SIG-M5 treated with dmso at 0.1 percent for 504 hours (cell line): ENCODE measurements at regions not wholly inside any gene's neighbourhood (a gene's known extent, or its start where the extent isn't known, plus 50 kb on each side); places are given as distances from the start of the nearest gene placed in this dataset.

Experiments
- DNase-seq: peaks from one replicate; lab custom pipeline; 2025; ENCODE audit not compliant: unreplicated experiment; lab: John Stamatoyannopoulos, UW

DNA sequence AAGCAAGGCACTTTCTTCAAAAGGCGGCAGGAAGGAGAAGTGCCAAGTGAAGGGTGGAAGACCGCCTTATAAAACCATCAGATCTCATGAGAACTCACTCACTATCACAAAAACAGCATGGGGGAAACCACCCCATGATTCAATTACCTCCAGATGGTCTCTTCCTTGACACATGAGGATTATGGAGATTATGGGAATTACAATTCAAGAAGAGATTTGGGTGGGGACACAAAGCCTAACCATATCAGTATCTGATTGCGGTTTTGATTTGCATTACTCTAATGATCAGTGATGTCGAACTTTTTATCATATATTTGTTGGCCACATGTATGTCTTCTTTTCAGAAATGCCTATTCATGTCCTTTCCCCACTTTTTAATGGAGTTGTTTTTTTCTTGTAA is 549.3 kb upstream of the IL12A start:
- no peak for DNase-seq

DNA sequence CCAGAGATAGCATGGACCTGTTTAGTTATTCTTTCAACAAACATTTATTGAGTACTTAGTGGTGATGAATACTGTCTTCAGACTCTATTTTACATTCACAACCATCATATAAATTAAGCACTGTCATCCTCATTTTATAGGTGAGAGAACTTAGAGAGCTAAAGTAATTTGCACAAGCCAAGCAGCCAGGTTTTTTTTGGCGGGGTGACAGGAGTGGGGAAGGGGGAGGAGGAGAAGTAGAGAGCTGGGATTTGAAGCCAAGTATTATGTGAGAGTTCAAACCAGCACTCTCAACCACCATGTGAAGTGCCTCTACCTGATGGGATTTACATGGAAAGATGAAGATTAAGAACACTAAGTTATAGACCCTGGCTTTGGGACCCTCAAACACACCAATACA is 547.4 kb upstream of the IL12A start:
- no peak for DNase-seq

DNA sequence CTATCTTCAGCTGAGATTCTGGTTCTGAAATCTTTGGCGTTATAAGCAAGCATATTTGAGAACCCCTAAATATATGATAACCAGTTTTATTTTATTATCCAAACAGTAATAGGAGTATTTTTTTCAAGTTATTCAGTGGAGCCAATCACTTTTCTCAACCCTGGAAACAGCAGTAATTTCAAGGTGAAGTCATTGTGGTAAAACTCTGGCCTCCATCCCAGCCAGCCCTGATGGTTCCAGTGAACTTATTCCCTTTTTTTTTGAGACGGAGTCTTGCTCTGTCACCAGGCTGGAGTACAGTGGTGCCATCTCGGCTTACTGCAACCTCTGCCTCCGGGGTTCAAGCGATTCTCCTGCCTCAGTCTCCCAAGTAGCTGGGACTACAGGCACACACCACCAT is 545.4 kb upstream of the IL12A start:
- no peak for DNase-seq

DNA sequence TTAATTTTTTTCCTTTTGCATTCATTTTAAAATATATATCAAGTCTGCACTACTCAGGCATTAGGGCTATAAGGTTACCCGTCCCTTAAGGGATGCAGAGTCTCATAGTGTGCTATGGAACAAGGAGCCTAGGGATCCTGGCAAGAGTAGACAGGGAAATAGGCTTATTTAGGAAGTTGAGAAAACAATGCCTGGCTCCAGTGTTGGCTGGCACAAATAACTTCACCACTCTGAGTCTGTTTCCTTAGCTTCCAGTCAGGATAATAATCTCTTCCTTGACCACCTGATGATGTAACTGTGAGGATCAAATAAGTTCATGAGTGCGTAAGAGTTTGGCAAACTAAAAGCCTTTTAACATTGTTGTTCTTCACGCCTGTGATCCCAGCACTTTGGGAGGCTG is 540.8 kb upstream of the IL12A start:
- no peak for DNase-seq

DNA sequence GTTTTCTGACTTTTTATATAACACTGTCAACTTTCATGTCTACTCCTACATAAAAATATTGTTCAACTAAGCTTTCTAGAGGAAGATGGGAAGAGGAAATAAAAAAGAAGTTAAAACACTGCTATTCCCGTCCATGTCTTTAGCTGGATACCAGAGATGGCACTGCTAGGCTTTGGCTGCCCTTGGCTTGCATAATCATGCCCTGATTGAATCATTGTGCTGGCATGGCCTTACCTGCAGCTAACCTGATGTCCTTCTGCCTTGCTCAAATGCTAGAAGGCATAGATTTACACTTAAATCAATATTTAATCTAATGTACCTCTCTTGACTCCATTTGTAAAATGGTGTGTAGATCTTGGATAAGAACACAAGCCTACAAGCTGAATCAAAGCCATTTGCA is 539.7 kb upstream of the IL12A start:
- DNase-seq, result no peak

DNA sequence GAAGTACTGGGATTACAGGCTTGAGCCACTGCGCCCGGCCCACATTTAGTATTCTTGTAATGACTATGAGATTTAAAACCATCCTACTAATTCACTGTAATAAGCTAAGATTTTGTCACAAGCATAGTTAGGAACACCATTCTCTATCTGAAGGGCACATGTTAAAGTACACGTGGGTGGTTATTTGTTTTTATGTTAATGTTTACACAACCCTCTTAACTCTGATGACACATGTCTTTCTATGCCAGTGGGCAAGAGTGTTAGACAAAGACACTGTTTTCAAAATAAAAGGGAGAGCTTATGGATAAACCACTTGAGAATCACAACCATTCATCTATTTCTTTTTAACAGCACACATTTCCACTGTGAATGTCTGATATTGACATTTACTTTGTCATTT is 537.6 kb upstream of the IL12A start:
- DNase-seq, result no peak

DNA sequence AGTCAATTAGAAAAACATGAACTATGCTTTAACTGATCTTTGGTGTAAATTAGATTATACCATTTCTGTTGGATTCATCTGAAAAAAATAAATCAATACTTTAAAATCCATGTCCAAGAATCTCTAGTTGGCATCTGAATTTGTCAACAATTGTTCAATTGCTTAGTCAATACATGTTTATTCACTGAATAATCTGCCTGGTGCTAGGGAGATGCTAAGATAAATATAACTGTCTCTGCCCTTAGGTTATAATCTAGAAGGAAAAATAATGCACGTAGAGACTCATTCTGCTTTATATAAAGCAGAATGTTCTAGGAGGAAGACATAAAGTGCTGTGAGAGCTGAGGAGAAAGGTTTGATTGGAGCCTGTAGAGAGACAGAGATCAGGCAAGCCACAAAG is 537.2 kb upstream of the IL12A start:
- DNase-seq, result no peak

DNA sequence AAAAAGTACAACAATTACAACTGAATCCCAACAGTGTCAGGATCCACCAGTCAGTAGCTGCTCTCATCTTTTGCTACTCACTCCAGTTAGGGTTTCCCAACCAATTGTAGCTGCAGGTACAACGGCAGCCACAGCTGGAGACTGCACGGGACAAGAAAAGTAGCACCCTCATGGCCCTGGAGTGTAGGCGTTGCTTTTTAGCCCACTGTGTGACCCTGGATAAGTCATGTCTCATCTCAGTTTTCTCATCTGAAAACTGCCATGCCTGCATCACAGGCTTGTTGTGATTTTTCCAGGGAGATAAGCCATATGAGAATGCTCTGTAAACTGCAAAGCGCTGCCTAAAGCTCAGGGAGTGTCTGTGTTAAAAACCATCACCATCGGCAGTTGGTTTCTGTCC is 535.6 kb upstream of the IL12A start:
- DNase-seq, result no peak

DNA sequence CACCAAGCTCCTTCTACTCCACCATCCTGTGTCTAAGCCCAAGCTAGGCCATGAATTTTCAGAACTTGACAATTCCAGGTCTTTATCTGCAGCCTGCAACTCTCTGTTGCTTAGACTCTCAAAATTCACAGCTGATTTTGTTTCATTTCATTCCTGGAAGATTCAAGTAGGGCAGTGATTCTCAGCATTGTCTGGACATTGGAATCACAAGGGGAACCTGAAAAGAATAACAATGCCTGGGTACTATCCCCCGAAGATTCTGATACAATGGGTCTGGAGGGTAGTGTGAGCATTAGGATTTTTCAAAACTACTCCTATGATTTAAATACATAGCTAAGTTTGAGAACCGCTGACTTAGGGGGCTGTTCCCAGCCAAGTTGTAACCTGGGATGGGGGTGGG is 534.7 kb upstream of the IL12A start:
- DNase-seq, result no peak

DNA sequence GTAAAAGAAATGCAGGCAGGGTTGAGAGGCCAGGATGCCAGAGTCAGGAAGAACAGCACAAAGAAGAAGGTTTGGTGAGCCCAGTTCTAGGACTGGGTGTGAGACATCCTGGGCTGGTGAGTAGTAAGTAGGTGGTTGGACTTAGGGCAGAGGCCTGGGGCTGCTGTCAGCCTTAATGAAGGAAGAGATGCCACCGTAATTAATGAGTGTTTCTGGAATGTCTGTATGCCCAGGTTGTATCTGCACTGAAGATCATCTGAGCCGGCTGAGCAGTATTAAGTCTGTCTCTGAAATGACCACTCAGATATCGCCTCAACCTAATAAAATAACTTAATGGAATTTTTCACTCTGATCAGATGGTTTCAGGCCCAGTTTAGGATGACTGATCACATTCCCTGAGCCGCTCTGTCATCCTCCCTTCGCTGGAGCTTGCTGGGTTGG is 532.9 kb upstream of the IL12A start:
- no peak for DNase-seq

DNA sequence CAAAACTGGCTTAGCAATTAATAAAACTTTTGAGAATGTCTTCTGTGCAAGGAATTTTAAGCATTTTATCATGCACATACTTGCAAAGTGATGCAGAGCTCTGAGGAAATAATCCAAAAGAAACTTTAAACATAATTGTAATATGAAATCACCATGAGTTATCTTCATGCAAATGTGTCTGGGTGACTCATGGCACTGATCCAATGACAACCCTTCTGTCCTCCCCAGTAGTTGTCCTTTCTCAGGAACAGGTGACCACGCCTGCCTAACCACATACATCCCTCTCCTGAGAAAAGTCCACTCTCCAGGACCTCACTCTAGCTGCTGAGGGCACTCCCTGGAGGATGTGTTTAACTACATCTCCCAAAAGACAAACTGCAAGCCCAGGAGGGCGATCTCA is 530.6 kb upstream of the IL12A start:
- peak; percentile 8 for DNase-seq

DNA sequence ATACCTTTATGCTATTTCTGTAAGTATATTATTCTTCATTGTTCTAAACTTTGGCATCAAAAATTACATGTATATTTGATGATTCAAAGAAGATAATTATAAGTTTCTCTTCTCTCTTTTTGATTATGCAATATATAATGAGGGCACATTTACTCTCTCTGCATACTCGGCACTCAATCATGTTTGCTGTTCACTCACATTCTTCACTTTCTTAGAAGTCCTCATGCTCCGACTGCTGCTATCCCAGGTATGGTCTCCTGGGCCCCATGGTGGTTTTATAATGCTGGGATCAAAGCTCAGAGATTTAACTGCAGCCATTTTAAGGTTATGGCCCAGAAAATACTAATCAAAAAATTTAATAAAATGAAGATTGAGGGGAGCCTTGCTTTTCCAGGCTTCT is 529.7 kb upstream of the IL12A start:
- DNase-seq, result no peak

DNA sequence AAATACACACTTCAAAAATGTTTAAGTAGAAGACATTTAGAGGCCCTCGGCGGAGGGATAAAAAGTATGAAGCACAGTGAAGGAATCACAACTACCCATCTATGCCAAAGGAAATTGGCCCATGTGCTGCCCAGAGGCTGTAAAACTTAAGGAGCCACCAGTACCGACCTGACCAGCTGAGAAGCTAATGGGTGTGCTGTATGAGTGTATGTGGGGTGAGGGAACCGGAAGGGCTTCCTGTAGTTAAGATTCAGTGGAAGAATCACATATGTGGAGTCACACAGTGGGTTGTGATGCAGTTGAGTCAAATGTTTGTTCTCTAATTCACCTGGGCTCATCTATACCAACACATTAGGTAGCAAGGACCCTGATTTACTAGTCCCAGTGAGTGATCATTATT is 516.0 kb upstream of the IL12A start:
- no peak for DNase-seq

DNA sequence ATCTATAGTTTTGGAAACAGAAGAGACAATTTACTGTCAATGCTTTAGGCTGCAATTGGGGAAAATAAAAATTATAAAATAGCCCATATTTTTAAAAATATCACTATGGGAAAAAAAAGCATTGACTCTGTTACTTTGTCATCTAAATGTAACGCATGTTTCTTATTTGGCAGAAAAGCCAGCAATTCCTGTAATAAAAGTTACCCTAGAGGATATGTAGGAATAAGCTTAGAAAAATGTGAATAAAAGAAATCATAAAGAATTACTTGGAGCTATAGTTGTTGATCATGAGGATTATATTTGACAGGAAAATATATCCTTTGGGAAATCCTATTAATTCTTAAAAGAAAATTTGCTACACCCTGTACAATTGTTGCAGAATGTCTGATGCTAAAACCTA is 515.4 kb upstream of the IL12A start:
- no peak for DNase-seq

DNA sequence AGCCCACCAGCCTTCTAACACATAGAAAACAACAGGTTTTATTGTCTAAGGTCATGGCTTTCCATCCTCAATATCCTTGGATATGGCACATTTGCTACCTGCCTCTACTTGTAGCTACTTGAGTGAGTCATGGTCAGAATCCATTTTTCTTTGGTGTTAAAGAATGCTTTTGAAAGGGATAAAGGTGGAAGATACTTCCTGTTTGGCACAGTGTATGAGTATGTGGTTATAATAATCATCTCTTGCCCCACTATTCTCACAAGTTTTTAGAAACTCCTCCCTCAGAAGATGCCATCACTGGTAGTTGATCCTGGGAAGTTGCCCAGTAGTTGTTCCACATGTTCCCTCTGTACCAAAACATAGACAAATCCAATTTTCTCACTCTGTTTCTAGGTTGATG is 508.6 kb upstream of the IL12A start:
- no peak for DNase-seq

DNA sequence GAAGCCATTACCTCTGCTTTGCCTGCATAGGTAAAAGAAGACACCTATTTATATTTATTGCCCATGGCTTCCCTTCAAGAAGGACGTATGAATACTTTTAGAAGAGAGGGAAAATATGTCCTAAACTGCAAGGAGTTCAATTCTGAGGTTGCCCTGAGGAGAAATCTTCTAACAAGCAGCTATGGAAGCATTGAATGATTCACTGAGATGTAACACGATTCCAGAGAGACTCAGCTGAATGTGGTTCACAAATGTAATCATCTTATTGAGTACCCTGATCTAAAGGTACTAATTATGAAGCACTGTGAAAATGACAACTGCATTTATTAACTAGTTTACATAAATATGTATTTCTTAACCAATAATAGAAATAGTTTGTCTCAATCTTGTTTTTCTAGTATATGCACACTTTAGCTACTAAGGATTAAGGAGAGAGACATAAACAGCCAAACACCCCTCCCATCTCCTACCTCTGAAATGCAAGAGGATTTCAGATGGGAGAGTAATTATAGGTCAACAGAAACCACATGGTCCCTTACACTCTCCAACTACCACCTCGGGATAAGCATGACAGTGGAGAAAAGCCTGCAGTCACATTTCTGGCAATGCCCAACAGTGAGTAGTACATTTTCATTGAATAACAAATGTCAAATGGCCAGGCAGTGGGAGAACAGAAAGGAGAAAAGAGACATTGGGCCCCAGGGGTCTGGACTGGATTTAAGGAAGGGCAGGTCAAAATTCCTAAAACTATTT is 506.2 kb upstream of the IL12A start:
- no peak for DNase-seq

DNA sequence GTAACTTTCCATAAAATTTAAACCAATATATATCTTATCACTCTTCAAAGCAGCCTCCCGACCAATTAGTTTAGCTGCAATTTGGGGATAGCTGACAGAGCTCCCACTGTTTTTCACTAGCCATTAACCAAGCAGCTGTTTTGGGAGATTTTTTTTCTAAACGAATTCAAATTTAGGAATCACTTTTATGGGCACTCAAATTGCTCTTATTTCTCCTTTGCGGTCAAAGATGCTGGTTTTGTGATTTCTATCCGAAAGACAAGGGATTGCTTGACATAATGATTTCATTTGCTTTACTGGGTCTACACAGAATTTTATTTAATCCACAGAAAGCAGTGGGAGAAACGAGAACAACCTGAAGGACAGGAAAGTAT is 505.7 kb upstream of the IL12A start:
- no peak for DNase-seq

DNA sequence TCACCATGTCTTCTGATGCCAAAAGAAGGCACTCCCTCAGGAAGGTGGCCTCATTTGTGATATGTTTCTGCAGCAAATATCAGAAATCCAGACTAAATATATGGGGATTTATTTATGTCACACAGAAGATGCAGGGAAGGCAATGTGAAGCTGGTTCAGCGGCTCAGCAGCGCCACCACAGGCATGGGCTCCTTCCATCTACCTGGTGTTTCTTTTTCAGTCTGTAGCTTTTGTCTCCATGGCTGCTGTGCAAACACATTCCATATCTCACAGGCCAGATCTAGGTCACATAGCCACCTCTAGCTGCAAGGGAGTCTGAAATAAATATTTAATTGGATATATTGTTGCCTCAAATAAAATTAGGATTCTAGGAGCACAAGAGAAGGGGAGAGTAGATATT is 502.1 kb upstream of the IL12A start:
- no peak for DNase-seq

DNA sequence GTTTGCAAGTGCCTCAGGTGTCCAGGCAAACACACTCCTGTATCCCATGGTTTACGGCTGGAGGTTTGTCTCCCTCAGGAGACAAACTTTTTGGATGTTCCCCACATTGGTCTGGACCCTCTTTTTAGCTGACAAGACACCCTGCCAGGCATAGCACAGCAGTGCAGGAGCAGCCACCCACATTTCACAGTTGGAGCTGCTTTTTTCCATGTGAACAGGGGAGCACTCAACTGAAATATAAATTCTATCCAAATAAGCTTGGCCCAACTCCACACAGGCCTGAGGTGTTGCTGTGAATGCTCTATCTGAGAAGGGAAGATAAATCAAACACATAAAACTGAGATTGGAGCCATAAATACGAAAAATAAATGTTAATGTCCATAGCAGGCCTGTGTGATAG is 501.3 kb upstream of the IL12A start:
- no peak for DNase-seq

DNA sequence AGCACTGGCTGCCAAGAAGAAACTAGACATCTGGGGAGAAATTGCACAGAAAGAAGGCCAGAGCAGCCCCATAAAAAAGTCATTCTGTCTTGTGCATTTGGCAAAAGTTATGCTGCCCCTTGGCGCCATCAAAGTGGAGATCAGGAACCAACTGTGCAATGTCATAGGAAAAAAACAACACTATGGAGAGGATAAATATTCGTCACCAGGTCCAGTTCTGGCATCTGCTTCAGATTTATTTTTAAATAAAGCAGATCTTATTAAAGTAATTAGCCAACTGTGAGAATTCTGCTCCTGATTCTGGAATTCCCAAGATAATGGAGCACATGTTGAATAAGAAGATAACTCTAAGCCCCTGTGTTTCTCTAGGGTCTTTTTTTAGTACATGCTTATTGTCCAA is 500.0 kb upstream of the IL12A start:
- DNase-seq, result no peak

DNA sequence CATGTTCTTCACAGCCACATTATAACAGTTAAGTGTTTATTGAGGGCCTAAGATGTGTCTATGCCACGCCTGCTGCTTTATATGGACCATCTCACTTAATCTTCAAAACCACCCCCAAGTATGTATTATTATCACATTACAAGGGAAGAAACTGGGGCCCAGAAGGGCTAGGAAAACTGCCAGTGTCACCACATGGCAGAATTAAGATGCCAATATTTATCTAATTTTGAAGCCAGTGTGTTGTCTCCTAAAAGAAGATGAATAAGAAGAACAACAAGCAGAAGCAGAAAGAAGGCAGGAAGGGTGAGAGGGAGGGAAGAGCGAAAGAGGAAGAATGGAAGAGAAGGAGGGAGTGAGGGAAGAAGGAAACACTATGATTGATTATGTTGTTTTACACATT is 491.3 kb upstream of the IL12A start:
- no peak for DNase-seq

DNA sequence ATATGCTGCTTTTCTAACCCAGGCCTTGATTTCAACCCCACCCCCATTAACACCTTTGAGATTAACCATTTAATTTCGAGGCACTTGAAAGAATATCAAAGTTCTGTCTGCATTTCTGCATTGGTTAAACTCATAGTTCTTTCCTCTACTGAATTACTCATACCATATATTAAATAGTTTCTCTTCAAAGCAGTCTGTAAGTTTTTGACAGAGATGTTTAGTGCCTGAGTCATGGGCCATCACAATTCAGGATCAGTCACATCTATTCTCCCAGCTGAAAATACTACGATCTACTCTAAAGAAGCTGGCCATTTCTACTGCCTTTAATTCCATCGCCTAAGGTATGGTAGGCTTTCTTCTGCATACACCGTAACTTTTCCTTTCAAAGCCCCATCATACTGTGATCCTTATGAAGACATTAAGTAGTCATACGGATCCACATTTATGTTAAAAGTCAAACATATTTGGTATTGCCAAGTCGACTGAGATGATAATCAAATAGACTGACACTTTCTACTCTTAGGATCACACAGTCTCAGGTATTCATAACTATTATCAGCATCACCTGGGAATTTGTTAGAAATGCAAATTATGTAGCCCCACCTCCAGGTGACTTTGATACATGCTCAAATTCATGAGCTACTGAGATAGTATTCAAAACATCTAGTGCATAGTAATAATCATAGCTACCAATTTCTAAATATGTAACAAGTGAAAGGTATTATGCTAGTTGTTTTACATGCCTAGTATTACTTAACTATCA is 489.4 kb upstream of the IL12A start:
- DNase-seq, result no peak

DNA sequence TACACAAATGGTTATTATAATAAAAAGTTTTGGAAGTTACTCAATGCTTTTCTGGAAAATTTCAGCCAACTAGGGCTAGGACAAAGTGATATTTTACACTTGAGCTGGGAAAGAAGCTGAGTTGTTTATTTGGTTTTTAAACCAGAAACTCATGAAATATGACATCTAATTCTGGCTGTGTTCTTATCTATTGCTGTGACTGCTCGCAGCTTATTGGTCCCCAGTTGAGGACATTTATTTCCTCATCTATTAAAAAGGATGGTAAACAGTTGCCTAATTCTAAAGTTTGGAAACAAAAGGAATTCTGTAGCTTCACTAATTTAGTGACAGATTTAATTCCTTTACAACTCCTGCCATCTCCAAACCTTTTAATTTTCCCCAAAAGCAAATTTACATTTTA is 487.6 kb upstream of the IL12A start:
- DNase-seq, result no peak
